SK-N-SH (cell line): ENCODE measurements at regions not wholly inside any gene's neighbourhood (a gene's known extent, or its start where the extent isn't known, plus 50 kb on each side); places are given as distances from the start of the nearest gene placed in this dataset.

ENCODE experiments used
- FOXM1 ChIP-seq: IDR thresholded peaks from 2 replicates; pipeline ENCODE4 v1.4.0; 2012; ENCODE audit warnings: low read depth, mild to moderate bottlenecking
- GABPA ChIP-seq: IDR thresholded peaks from 2 replicates; pipeline ENCODE4 v1.4.0; 2012; ENCODE audit warnings: low read depth, mild to moderate bottlenecking
- POLR2AphosphoS5 ChIP-seq: IDR thresholded peaks from 2 replicates; pipeline ENCODE4 v1.6.1; 2012; ENCODE audit warnings: low read depth, low read length
- TCF12 ChIP-seq: IDR thresholded peaks from 2 replicates; pipeline ENCODE4 v1.4.0; 2012
- TF ChIP-seq, protein P1 (sequence below): fragments of 200-600 bp; sonication (generic); IDR thresholded peaks from 2 replicates; pipeline ENCODE4 v1.6.1; 2017; ENCODE audit warnings: antibody characterized with exemption, mild to moderate bottlenecking, moderate library complexity
- TF ChIP-seq, protein P2 (sequence below): IDR thresholded peaks from 2 replicates; pipeline ENCODE4 v1.6.1; 2012; ENCODE audit warnings: mild to moderate bottlenecking, low read depth, low read length, moderate library complexity

DNA sequence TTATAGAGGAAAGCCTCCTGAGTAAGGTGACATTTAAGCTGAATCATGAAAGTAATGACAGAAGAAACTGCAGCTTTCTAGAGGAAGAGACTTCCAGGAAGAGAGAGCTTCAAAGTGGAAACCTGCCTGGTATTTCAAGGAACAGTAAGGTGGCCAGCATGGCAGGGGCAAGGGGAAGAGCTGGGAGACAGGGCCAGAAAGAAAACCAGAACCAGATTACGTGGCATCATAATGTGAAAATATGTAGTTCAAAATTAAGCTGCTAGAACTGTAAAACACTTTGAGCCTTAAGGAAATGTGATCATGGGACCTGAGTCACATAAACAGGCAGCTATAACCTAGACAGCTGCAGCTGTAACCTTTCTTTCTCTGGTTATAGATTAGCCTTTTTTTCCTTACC is 238.0 kb upstream of the FOXK1 start:
- TF ChIP-seq POLR2AphosphoS5 (no peak), TCF12 (no peak), FOXM1 (no peak), GABPA (no peak)
- TF ChIP-seq, protein P1, sequence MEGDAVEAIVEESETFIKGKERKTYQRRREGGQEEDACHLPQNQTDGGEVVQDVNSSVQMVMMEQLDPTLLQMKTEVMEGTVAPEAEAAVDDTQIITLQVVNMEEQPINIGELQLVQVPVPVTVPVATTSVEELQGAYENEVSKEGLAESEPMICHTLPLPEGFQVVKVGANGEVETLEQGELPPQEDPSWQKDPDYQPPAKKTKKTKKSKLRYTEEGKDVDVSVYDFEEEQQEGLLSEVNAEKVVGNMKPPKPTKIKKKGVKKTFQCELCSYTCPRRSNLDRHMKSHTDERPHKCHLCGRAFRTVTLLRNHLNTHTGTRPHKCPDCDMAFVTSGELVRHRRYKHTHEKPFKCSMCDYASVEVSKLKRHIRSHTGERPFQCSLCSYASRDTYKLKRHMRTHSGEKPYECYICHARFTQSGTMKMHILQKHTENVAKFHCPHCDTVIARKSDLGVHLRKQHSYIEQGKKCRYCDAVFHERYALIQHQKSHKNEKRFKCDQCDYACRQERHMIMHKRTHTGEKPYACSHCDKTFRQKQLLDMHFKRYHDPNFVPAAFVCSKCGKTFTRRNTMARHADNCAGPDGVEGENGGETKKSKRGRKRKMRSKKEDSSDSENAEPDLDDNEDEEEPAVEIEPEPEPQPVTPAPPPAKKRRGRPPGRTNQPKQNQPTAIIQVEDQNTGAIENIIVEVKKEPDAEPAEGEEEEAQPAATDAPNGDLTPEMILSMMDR = no peak
- TF ChIP-seq, protein P2, sequence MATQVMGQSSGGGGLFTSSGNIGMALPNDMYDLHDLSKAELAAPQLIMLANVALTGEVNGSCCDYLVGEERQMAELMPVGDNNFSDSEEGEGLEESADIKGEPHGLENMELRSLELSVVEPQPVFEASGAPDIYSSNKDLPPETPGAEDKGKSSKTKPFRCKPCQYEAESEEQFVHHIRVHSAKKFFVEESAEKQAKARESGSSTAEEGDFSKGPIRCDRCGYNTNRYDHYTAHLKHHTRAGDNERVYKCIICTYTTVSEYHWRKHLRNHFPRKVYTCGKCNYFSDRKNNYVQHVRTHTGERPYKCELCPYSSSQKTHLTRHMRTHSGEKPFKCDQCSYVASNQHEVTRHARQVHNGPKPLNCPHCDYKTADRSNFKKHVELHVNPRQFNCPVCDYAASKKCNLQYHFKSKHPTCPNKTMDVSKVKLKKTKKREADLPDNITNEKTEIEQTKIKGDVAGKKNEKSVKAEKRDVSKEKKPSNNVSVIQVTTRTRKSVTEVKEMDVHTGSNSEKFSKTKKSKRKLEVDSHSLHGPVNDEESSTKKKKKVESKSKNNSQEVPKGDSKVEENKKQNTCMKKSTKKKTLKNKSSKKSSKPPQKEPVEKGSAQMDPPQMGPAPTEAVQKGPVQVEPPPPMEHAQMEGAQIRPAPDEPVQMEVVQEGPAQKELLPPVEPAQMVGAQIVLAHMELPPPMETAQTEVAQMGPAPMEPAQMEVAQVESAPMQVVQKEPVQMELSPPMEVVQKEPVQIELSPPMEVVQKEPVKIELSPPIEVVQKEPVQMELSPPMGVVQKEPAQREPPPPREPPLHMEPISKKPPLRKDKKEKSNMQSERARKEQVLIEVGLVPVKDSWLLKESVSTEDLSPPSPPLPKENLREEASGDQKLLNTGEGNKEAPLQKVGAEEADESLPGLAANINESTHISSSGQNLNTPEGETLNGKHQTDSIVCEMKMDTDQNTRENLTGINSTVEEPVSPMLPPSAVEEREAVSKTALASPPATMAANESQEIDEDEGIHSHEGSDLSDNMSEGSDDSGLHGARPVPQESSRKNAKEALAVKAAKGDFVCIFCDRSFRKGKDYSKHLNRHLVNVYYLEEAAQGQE = no peak
